ENCODE measurements at regions not wholly inside any gene's neighbourhood (a gene's known extent, or its start where the extent isn't known, plus 50 kb on each side); places are given as distances from the start of the nearest gene placed in this dataset.

DNA sequence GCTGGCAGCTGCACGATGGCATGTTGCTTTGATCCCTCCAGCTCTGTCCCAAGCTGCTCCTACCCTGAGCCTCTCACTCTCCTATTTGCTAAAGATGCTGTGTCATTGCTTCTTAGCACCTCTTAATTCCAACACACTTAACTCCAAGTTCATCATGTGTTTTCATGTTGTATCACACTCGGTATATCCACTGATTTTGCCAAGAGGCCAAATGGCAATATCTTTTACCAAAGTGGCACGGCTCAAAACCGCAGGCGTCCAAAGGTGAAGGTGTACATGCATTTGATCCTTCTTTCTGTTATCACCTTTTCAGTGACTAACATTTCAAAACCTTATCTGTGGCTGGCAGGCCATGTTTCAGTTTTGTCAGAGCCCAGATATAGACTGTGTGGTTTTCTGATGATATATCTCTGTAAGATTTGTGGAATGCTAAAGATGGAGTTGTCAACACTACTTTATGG is 217.0 kb downstream of the TBX18 start:
- TF ChIP-seq CTCF (tag by site-specific recombination; IDR thresholded peaks at IDR 0.05) = no peak
- TF ChIP-seq, protein P1, sequence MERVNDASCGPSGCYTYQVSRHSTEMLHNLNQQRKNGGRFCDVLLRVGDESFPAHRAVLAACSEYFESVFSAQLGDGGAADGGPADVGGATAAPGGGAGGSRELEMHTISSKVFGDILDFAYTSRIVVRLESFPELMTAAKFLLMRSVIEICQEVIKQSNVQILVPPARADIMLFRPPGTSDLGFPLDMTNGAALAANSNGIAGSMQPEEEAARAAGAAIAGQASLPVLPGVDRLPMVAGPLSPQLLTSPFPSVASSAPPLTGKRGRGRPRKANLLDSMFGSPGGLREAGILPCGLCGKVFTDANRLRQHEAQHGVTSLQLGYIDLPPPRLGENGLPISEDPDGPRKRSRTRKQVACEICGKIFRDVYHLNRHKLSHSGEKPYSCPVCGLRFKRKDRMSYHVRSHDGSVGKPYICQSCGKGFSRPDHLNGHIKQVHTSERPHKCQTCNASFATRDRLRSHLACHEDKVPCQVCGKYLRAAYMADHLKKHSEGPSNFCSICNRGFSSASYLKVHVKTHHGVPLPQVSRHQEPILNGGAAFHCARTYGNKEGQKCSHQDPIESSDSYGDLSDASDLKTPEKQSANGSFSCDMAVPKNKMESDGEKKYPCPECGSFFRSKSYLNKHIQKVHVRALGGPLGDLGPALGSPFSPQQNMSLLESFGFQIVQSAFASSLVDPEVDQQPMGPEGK (tag by site-specific recombination; IDR thresholded peaks at IDR 0.05) = no peak
- TF ChIP-seq ZSCAN16 (tag by site-specific recombination; IDR thresholded peaks at IDR 0.05) = no peak
- TF ChIP-seq ZNF148 (tag by site-specific recombination; IDR thresholded peaks at IDR 0.05; ENCODE audit: borderline replicate concordance) = no peak
- TF ChIP-seq, protein P2, sequence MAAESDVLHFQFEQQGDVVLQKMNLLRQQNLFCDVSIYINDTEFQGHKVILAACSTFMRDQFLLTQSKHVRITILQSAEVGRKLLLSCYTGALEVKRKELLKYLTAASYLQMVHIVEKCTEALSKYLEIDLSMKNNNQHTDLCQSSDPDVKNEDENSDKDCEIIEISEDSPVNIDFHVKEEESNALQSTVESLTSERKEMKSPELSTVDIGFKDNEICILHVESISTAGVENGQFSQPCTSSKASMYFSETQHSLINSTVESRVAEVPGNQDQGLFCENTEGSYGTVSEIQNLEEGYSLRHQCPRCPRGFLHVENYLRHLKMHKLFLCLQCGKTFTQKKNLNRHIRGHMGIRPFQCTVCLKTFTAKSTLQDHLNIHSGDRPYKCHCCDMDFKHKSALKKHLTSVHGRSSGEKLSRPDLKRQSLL (tag by site-specific recombination; IDR thresholded peaks at IDR 0.05) = no peak
- TF ChIP-seq, protein P3, sequence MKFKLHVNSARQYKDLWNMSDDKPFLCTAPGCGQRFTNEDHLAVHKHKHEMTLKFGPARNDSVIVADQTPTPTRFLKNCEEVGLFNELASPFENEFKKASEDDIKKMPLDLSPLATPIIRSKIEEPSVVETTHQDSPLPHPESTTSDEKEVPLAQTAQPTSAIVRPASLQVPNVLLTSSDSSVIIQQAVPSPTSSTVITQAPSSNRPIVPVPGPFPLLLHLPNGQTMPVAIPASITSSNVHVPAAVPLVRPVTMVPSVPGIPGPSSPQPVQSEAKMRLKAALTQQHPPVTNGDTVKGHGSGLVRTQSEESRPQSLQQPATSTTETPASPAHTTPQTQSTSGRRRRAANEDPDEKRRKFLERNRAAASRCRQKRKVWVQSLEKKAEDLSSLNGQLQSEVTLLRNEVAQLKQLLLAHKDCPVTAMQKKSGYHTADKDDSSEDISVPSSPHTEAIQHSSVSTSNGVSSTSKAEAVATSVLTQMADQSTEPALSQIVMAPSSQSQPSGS (tag by site-specific recombination; IDR thresholded peaks at IDR 0.05; ENCODE audit: low read depth) = no peak
- TF ChIP-seq REST (tag by site-specific recombination; IDR thresholded peaks at IDR 0.05) = no peak
- no peak for TF ChIP-seq REPIN1 (tag by site-specific recombination; IDR thresholded peaks at IDR 0.05; ENCODE audit: low read depth)
- TF ChIP-seq ZIC2 (tag by site-specific recombination; IDR thresholded peaks at IDR 0.05) = no peak
- TF ChIP-seq, protein P4, sequence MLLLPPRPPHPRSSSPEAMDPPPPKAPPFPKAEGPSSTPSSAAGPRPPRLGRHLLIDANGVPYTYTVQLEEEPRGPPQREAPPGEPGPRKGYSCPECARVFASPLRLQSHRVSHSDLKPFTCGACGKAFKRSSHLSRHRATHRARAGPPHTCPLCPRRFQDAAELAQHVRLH (tag by site-specific recombination; IDR thresholded peaks at IDR 0.05) = no peak
- no peak for TF ChIP-seq ZEB2 (tag by site-specific recombination; IDR thresholded peaks at IDR 0.05)
- TF ChIP-seq, protein P5, sequence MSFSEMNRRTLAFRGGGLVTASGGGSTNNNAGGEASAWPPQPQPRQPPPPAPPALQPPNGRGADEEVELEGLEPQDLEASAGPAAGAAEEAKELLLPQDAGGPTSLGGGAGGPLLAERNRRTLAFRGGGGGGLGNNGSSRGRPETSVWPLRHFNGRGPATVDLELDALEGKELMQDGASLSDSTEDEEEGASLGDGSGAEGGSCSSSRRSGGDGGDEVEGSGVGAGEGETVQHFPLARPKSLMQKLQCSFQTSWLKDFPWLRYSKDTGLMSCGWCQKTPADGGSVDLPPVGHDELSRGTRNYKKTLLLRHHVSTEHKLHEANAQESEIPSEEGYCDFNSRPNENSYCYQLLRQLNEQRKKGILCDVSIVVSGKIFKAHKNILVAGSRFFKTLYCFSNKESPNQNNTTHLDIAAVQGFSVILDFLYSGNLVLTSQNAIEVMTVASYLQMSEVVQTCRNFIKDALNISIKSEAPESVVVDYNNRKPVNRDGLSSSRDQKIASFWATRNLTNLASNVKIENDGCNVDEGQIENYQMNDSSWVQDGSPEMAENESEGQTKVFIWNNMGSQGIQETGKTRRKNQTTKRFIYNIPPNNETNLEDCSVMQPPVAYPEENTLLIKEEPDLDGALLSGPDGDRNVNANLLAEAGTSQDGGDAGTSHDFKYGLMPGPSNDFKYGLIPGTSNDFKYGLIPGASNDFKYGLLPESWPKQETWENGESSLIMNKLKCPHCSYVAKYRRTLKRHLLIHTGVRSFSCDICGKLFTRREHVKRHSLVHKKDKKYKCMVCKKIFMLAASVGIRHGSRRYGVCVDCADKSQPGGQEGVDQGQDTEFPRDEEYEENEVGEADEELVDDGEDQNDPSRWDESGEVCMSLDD (tag by site-specific recombination; IDR thresholded peaks at IDR 0.05) = no peak

Data from HEK293 (cell line).